ENCODE measurements at regions not wholly inside any gene's neighbourhood (a gene's known extent, or its start where the extent isn't known, plus 50 kb on each side); places are given as distances from the start of the nearest gene placed in this dataset.

- Histone ChIP-seq H3K4me3 (ENCODE audit: low read depth in 1 of 2, low read length in 1 of 2) (no peak overlapping the region), H3K27me3 (no peaks in the 10 kb centered on the region), H3K27ac (no peak overlapping the region), H3K4me1 (ENCODE audit: control insufficient read depth in 1 of 2, insufficient read depth in 1 of 2, low read depth in 1 of 2, low read length in 1 of 2) (peaks cover 30 to 33% of the 10 kb centered on the region in 2 experiments), H3K9me3 (peaks cover 6% of the 10 kb centered on the region), H3K36me3 (no peaks in the 10 kb centered on the region)
- TF ChIP-seq CTCF (IDR thresholded peaks at IDR 0.05) = no peak
Observed at GRCh38 chr5:131064669-131065371, 100.2 kb downstream of the HINT1 start.

- TF ChIP-seq CTCF (IDR thresholded peaks at IDR 0.05) = no peak
- Histone ChIP-seq H3K4me3 (ENCODE audit: low read depth in 1 of 2, low read length in 1 of 2) (no peak overlapping the region), H3K4me1 (ENCODE audit: control insufficient read depth in 1 of 2, insufficient read depth in 1 of 2, low read depth in 1 of 2, low read length in 1 of 2) (no peaks in the 10 kb centered on the region), H3K9me3 (no peaks in the 10 kb centered on the region), H3K36me3 (no peaks in the 10 kb centered on the region), H3K27ac (no peak overlapping the region), H3K27me3 (no peaks in the 10 kb centered on the region)
Observed at GRCh38 chr5:131042021-131042789, 122.9 kb downstream of the HINT1 start.

GRCh38 chr5:131023498-131023865 is 141.6 kb downstream of the HINT1 start:
- H3K9me3 ChIP-seq = no peaks in the 10 kb centered on the region
- no peak overlapping the region for H3K4me3 ChIP-seq (ENCODE audit: low read depth in 1 of 2, low read length in 1 of 2)
- no peaks in the 10 kb centered on the region for H3K4me1 ChIP-seq (ENCODE audit: control insufficient read depth in 1 of 2, insufficient read depth in 1 of 2, low read depth in 1 of 2, low read length in 1 of 2)
- no peak for TF ChIP-seq CTCF (IDR thresholded peaks at IDR 0.05)
- H3K36me3 ChIP-seq = no peaks in the 10 kb centered on the region
- H3K27ac ChIP-seq = no peak overlapping the region
- H3K27me3 ChIP-seq = no peaks in the 10 kb centered on the region

GRCh38 chr5:131022811-131023497 is 142.1 kb downstream of the HINT1 start:
- no peaks in the 10 kb centered on the region for H3K4me1 ChIP-seq (ENCODE audit: control insufficient read depth in 1 of 2, insufficient read depth in 1 of 2, low read depth in 1 of 2, low read length in 1 of 2)
- TF ChIP-seq CTCF (IDR thresholded peaks at IDR 0.05) = no peak

GRCh38 chr5:131021646-131022045 is 143.4 kb downstream of the HINT1 start:
- Histone ChIP-seq H3K9me3 (no peaks in the 10 kb centered on the region), H3K27ac (no peak overlapping the region), H3K27me3 (no peaks in the 10 kb centered on the region), H3K4me3 (ENCODE audit: low read depth in 1 of 2, low read length in 1 of 2) (no peak overlapping the region), H3K36me3 (no peaks in the 10 kb centered on the region), H3K4me1 (ENCODE audit: control insufficient read depth in 1 of 2, insufficient read depth in 1 of 2, low read depth in 1 of 2, low read length in 1 of 2) (no peaks in the 10 kb centered on the region)
- no peak for TF ChIP-seq CTCF (IDR thresholded peaks at IDR 0.05)

More at GRCh38 chr5:131022811-131023497, 142.1 kb downstream of the HINT1 start:
- no peak overlapping the region for H3K27ac ChIP-seq
- H3K27me3 ChIP-seq = no peaks in the 10 kb centered on the region
- no peaks in the 10 kb centered on the region for H3K9me3 ChIP-seq
- H3K4me3 ChIP-seq (ENCODE audit: low read depth in 1 of 2, low read length in 1 of 2) = no peak overlapping the region
- no peaks in the 10 kb centered on the region for H3K36me3 ChIP-seq

Data from neutrophil (primary cell).